SK-N-SH (cell line): ENCODE measurements at regions not wholly inside any gene's neighbourhood (a gene's known extent, or its start where the extent isn't known, plus 50 kb on each side); places are given as distances from the start of the nearest gene placed in this dataset.

Experiments
- CTCF ChIA-PET: fragments of 300-600, 350-600 bp; formaldehyde crosslinking; extraction: SDS; loops from one replicate; lab custom pipeline; 2021; lab: Yijun Ruan, JAX
- POLR2A ChIA-PET: fragments of 350-600 bp; sonication (Branson Sonifier 250); formaldehyde crosslinking; extraction: SDS; loops from one replicate; lab custom pipeline; 2020; ENCODE audit warnings: antibody characterized with exemption, inconsistent platforms; lab: Yijun Ruan, JAX
- DNase-seq: peaks from one replicate; pipeline ENCODE4 v3.0.0; 2012
- H2AFZ ChIP-seq: fragments of 200-600 bp; sonication (generic); 2 replicates; pipeline ENCODE4 v1.8.1; 2016; ENCODE audit warnings: antibody characterized with exemption, mild to moderate bottlenecking, low read depth
- H3F3A ChIP-seq: fragments of 200-600 bp; sonication (generic); replicated peaks from 2 replicates; pipeline ENCODE3; 2016; ENCODE audit warnings: antibody characterized with exemption, mild to moderate bottlenecking; ENCODE audit not compliant: insufficient read depth
- H3K27ac ChIP-seq, 2 experiments: fragments of 200-500 bp in 1 of 2; fragments of 200-600 bp in 1 of 2; sonication (Bioruptor generic) in 1 of 2; sonication (generic), shearing (Covaris generic) in 1 of 2; 2 replicates each; pipeline versions ENCODE4 v1.5.1 to v1.6.1; 2014 to 2016; ENCODE audit warnings: low read depth in 2 of 2, inconsistent platforms in 1 of 2, low read length in 1 of 2, mild to moderate bottlenecking in 1 of 2, mixed read lengths in 1 of 2
- H3K27me3 ChIP-seq: fragments of 200-600 bp; sonication (generic), shearing (Covaris generic); 2 replicates; pipeline ENCODE4 v1.6.1; 2016; ENCODE audit warnings: mixed run types; ENCODE audit not compliant: insufficient read depth
- H3K36me3 ChIP-seq, 2 experiments: fragments of 200-500 bp in 1 of 2; fragments of 200-600 bp in 1 of 2; sonication (Bioruptor generic) in 1 of 2; sonication (generic) in 1 of 2; replicated peaks in 1 of 2; 2 replicates each; pipeline versions ENCODE3 to v1.5.1; 2014 to 2016; ENCODE audit warnings: low read length in 1 of 2, mild to moderate bottlenecking in 1 of 2; ENCODE audit not compliant: insufficient read depth in 2 of 2, control insufficient read depth in 1 of 2
- H3K4me1 ChIP-seq, 2 experiments: fragments of 200-500 bp in 1 of 2; fragments of 200-600 bp in 1 of 2; sonication (Bioruptor generic) in 1 of 2; sonication (generic), shearing (Covaris generic) in 1 of 2; 2 replicates each; pipeline versions ENCODE4 v1.5.1 to v1.6.1; 2014 to 2016; ENCODE audit warnings: low read depth in 1 of 2, low read length in 1 of 2, mixed run types in 1 of 2; ENCODE audit not compliant: insufficient read depth in 2 of 2, control insufficient read depth in 1 of 2
- H3K4me2 ChIP-seq: fragments of 200-600 bp; sonication (generic), shearing (Covaris generic); 2 replicates; pipeline ENCODE4 v1.6.1; 2017; ENCODE audit warnings: mixed run types
- H3K4me3 ChIP-seq, 2 experiments: fragments of 200-500 bp in 1 of 2; fragments of 200-600 bp in 1 of 2; sonication (Bioruptor generic) in 1 of 2; sonication (generic), shearing (Covaris generic) in 1 of 2; 2 replicates each; pipeline versions ENCODE4 v1.5.1 to v1.8.1; 2014 to 2016; ENCODE audit warnings: low read depth in 2 of 2, inconsistent platforms in 1 of 2, low read length in 1 of 2, mild to moderate bottlenecking in 1 of 2, mixed read lengths in 1 of 2, moderate library complexity in 1 of 2
- H3K79me2 ChIP-seq: fragments of 200-600 bp; sonication (generic); 2 replicates; pipeline ENCODE4 v1.8.1; 2017; ENCODE audit warnings: mild to moderate bottlenecking; ENCODE audit not compliant: insufficient read depth
- H3K9ac ChIP-seq: fragments of 200-600 bp; sonication (generic); 2 replicates; pipeline ENCODE4 v1.6.1; 2017; ENCODE audit warnings: mixed run types
- H3K9me2 ChIP-seq: fragments of 200-600 bp; sonication (generic); 2 replicates; pipeline ENCODE4 v1.6.1; 2017; ENCODE audit warnings: mixed run types
- H3K9me3 ChIP-seq: fragments of 200-600 bp; sonication (generic); 2 replicates; pipeline ENCODE4 v1.6.1; 2017; ENCODE audit warnings: mixed run types, mild to moderate bottlenecking, moderate library complexity
- H4K20me1 ChIP-seq: fragments of 200-600 bp; sonication (generic); 2 replicates; pipeline ENCODE4 v1.6.1; 2017; ENCODE audit warnings: mild to moderate bottlenecking, mixed run types; ENCODE audit not compliant: insufficient read depth
- ELF1 ChIP-seq: IDR thresholded peaks from 2 replicates; pipeline ENCODE4 v1.4.0; 2012
- FOXJ3 ChIP-seq: sonication (generic); formaldehyde crosslinking; IDR thresholded peaks from 2 replicates; pipeline ENCODE4 v1.5.1; 2020; ENCODE audit warnings: mild to moderate bottlenecking, missing genetic modification reagents
- FOXM1 ChIP-seq: IDR thresholded peaks from 2 replicates; pipeline ENCODE4 v1.4.0; 2012; ENCODE audit warnings: low read depth, mild to moderate bottlenecking
- GATA2 ChIP-seq: sonication (generic); formaldehyde crosslinking; IDR thresholded peaks from 2 replicates; pipeline ENCODE4 v1.5.0; 2020; ENCODE audit warnings: mild to moderate bottlenecking, missing genetic modification reagents
- JUND ChIP-seq: IDR thresholded peaks from 2 replicates; pipeline ENCODE4 v1.4.0; 2012
- MEF2A ChIP-seq: IDR thresholded peaks from 2 replicates; pipeline ENCODE4 v1.4.0; 2012; ENCODE audit warnings: low read depth, borderline replicate concordance
- MXI1 ChIP-seq: IDR thresholded peaks from 2 replicates; pipeline ENCODE4 v1.6.1; 2012; ENCODE audit warnings: mild to moderate bottlenecking, low read depth, low read length, improper control_type of control experiment
- NFIC ChIP-seq: IDR thresholded peaks from 2 replicates; pipeline ENCODE4 v1.4.0; 2012; ENCODE audit warnings: borderline replicate concordance
- NRF1 ChIP-seq: IDR thresholded peaks from 2 replicates; pipeline ENCODE4 v1.6.1; 2012; ENCODE audit warnings: low read depth, mild to moderate bottlenecking, low read length
- POLR2AphosphoS5 ChIP-seq: IDR thresholded peaks from 2 replicates; pipeline ENCODE4 v1.6.1; 2012; ENCODE audit warnings: low read depth, low read length
- REST ChIP-seq: IDR thresholded peaks from 2 replicates; pipeline ENCODE4 v1.6.1; 2012; ENCODE audit warnings: mild to moderate bottlenecking, low read depth, low read length, moderate library complexity
- RFX5 ChIP-seq: IDR thresholded peaks from 2 replicates; pipeline ENCODE4 v1.6.1; 2012; ENCODE audit warnings: mild to moderate bottlenecking, improper control_type of control experiment, low read length
- SIN3A ChIP-seq: IDR thresholded peaks from 2 replicates; pipeline ENCODE4 v1.6.1; 2012; ENCODE audit warnings: low read depth, mild to moderate bottlenecking, low read length, moderate library complexity, borderline replicate concordance
- ZBTB33 ChIP-seq: IDR thresholded peaks from 2 replicates; pipeline ENCODE4 v1.4.0; 2012; ENCODE audit warnings: low read depth, borderline replicate concordance
- WGBS: methylation state at CpG from one replicate; pipeline ENCODE4 v1.1.6; 2017; ENCODE audit warnings: low lambda C conversion rate; 5-methylcytosine and 5-hydroxymethylcytosine counted together
- TF ChIP-seq, protein P1 (sequence below): IDR thresholded peaks from 2 replicates; pipeline ENCODE4 v1.4.0; 2012; ENCODE audit warnings: low read depth
- TF ChIP-seq, protein P2 (sequence below): fragments of 150-350 bp; IDR thresholded peaks from 2 replicates; pipeline ENCODE4 v1.6.1; 2017; ENCODE audit warnings: antibody characterized with exemption, low read length, low read depth, borderline replicate concordance
- TF ChIP-seq, protein P3 (sequence below): fragments of 200-600 bp; sonication (generic); IDR thresholded peaks from 2 replicates; pipeline ENCODE4 v1.6.1; 2017; ENCODE audit warnings: antibody characterized with exemption, mild to moderate bottlenecking, moderate library complexity

DNA sequence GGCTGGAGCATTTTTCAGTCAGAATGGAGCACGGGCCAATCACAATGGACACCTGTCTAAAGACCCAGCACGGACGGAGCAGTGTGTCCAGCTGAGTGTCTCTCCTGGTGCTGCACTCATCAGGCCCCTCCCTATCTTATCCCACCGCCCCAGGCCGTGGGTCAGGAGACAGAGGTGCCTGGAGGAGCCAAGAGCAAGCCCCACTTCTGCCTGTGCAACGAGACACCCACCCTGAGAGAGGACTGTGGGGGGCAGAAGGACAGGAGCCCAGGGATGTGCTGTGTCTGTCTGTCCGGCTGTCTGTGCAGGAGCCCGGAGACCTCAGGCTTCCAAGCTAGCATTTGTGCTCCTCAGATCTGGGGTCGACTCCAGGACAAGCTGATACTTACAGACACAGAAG is 69.6 kb upstream of the SFSWAP start:
- DNase-seq = no peak
- no peaks in the 10 kb centered on the region for H3K9me3 ChIP-seq
- ChIA-PET CTCF (no interaction called here), POLR2A (no interaction called here)
- no peaks in the 10 kb centered on the region for H3K79me2 ChIP-seq
- H3K4me2 ChIP-seq = no peak overlapping the region
- no peak overlapping the region for H3K9ac ChIP-seq
- TF ChIP-seq, protein P1, sequence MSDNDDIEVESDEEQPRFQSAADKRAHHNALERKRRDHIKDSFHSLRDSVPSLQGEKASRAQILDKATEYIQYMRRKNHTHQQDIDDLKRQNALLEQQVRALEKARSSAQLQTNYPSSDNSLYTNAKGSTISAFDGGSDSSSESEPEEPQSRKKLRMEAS = no peak
- no peak for TF ChIP-seq JUND
- TF ChIP-seq ELF1 = no peak
- TF ChIP-seq POLR2AphosphoS5 = no peak
- WGBS = 20% methylated on average over 7 of the region's 9 CpGs
- peak overlapping the region in 1 of 2 experiments; percentile 95; a peak in 2 of 4 replicates for H3K27ac ChIP-seq
- H2AFZ ChIP-seq = no peak overlapping the region
- no peak overlapping the region for H3K4me3 ChIP-seq
- H3F3A ChIP-seq = no peaks in the 10 kb centered on the region
- H3K36me3 ChIP-seq = no peaks in the 10 kb centered on the region
- H3K27me3 ChIP-seq = no peaks in the 10 kb centered on the region
- H3K4me1 ChIP-seq = peaks cover 0 to 39% of the 10 kb centered on the region in 2 experiments; a peak in 2 of 4 replicates
- no peaks in the 10 kb centered on the region for H3K9me2 ChIP-seq
- H4K20me1 ChIP-seq = no peaks in the 10 kb centered on the region

DNA sequence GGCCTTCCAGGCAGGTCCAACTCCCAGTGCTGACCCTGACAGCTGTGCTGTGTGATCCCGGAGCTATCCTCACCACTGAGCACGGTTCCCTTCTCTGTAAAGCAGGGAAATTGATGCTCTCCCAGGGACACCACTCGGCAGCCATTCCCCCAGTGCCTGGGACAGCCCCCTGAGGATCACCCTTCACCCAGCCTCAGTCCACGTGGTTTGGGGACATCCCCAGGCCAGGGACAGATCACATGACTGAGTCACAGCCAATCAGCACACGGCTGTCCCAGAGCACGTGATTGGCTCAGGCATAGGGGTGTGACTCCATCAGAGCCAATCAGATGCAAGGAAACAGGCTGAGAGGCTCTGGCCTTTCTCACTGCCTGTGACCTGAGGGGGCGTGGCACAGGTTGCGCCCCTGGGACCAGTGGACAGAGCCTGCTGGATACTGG is 68.8 kb upstream of the SFSWAP start:
- DNase-seq = no peak
- WGBS = 31% methylated on average over 5 of the region's 8 CpGs
- no peaks in the 10 kb centered on the region for H3K9me3 ChIP-seq
- POLR2A ChIA-PET = no interaction called here
- H3K4me1 ChIP-seq = peaks cover 0 to 37% of the 10 kb centered on the region in 2 experiments; a peak in 2 of 4 replicates
- no peaks in the 10 kb centered on the region for H3K9me2 ChIP-seq
- H3F3A ChIP-seq = no peaks in the 10 kb centered on the region
- CTCF ChIA-PET = no interaction called here
- no peaks in the 10 kb centered on the region for H4K20me1 ChIP-seq
- TF ChIP-seq RFX5 (no peak), ELF1 (no peak), JUND (no peak), FOXM1 (no peak), GATA2 (no peak), POLR2AphosphoS5 (no peak), MXI1 (no peak), SIN3A (no peak), NFIC (no peak), REST (no peak), ZBTB33 (no peak), FOXJ3 (CRISPR knock-in tag) (no peak), MEF2A (no peak), NRF1 (no peak)
- TF ChIP-seq, protein P2, sequence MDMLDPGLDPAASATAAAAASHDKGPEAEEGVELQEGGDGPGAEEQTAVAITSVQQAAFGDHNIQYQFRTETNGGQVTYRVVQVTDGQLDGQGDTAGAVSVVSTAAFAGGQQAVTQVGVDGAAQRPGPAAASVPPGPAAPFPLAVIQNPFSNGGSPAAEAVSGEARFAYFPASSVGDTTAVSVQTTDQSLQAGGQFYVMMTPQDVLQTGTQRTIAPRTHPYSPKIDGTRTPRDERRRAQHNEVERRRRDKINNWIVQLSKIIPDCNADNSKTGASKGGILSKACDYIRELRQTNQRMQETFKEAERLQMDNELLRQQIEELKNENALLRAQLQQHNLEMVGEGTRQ = no peak
- TF ChIP-seq, protein P1 = no peak
- TF ChIP-seq, protein P3, sequence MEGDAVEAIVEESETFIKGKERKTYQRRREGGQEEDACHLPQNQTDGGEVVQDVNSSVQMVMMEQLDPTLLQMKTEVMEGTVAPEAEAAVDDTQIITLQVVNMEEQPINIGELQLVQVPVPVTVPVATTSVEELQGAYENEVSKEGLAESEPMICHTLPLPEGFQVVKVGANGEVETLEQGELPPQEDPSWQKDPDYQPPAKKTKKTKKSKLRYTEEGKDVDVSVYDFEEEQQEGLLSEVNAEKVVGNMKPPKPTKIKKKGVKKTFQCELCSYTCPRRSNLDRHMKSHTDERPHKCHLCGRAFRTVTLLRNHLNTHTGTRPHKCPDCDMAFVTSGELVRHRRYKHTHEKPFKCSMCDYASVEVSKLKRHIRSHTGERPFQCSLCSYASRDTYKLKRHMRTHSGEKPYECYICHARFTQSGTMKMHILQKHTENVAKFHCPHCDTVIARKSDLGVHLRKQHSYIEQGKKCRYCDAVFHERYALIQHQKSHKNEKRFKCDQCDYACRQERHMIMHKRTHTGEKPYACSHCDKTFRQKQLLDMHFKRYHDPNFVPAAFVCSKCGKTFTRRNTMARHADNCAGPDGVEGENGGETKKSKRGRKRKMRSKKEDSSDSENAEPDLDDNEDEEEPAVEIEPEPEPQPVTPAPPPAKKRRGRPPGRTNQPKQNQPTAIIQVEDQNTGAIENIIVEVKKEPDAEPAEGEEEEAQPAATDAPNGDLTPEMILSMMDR = no peak
- H3K27me3 ChIP-seq = no peaks in the 10 kb centered on the region
- no peak overlapping the region for H3K9ac ChIP-seq
- no peak overlapping the region for H3K4me3 ChIP-seq
- H2AFZ ChIP-seq = no peak overlapping the region
- peak overlapping the region in 1 of 2 experiments; percentile 30; a peak in 1 of 4 replicates for H3K27ac ChIP-seq
- no peaks in the 10 kb centered on the region for H3K79me2 ChIP-seq
- H3K36me3 ChIP-seq = no peaks in the 10 kb centered on the region
- H3K4me2 ChIP-seq = no peak overlapping the region
